ENCODE measurements at regions not wholly inside any gene's neighbourhood (a gene's known extent, or its start where the extent isn't known, plus 50 kb on each side); places are given as distances from the start of the nearest gene placed in this dataset.

DNA sequence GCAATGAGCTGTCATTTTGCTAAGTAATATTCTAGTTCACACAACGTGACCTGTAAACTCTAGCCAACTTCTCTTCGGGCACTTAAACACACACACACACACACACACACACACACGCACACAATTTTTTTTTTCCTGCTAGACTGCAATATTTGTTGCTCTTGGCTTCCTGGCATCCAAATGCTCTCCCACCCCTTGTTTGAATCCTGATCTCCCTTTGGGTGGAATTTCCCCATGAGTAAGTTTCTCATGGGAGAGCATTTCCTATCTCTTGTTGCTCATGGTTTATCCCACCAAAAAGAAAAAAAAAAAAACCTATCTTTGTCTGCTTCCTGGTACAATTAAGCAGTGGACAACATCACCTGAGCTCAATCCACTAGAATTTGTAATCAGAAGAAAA lies 54.7 kb upstream of the TSLP start:
- Histone ChIP-seq H3K36me3 (ENCODE audit: insufficient read depth) (no peaks in the 10 kb centered on the region), H3K4me3 (ENCODE audit: low read depth, low read length) (no peak overlapping the region), H3K4me1 (ENCODE audit: insufficient read depth) (no peaks in the 10 kb centered on the region), H3K27ac (ENCODE audit: low read depth) (no peak overlapping the region)
- WGBS: 78% methylated on average over 3 of the region's 3 CpGs
- DNase-seq (ENCODE audit: extremely low spot score): no peak

DNA sequence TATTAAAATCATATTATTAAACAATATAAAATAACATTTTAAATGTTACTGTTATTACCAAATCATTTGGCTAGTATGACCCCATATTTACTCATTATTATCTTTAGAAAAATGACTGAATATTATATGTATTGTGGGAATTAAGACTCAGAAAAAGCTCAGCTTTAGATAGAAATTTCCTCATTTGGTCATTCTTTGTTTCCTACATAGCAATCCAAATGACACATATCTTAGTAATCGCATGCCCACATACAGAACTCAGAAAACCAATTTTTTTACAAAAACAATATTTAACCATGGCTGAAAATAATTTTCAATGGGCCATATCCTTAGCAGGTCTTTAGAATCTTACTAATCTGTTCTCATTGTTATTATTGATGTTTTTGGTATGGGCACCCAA lies 53.8 kb upstream of the TSLP start:
- WGBS: 97% methylated on average over 1 of the region's 1 CpG

More for the DNA sequence above, 53.8 kb upstream of the TSLP start:
- Histone ChIP-seq H3K4me3 (ENCODE audit: low read depth, low read length) (no peak overlapping the region), H3K4me1 (ENCODE audit: insufficient read depth) (no peaks in the 10 kb centered on the region), H3K27ac (ENCODE audit: low read depth) (no peak overlapping the region), H3K36me3 (ENCODE audit: insufficient read depth) (no peaks in the 10 kb centered on the region)
- DNase-seq (ENCODE audit: extremely low spot score): no peak
